NCI-H128 (cell line): ENCODE measurements at regions not wholly inside any gene's neighbourhood (a gene's known extent, or its start where the extent isn't known, plus 50 kb on each side); places are given as distances from the start of the nearest gene placed in this dataset.
"Not testable (repeated sequence)": the region's sequence is repeated elsewhere in the genome, so short reads cannot be mapped to it uniquely, and the experiment has no call there.

Experiments used
- DNase-seq: peaks from one replicate; lab custom pipeline; 2025; ENCODE audit not compliant: unreplicated experiment; lab: John Stamatoyannopoulos, UW

DNA sequence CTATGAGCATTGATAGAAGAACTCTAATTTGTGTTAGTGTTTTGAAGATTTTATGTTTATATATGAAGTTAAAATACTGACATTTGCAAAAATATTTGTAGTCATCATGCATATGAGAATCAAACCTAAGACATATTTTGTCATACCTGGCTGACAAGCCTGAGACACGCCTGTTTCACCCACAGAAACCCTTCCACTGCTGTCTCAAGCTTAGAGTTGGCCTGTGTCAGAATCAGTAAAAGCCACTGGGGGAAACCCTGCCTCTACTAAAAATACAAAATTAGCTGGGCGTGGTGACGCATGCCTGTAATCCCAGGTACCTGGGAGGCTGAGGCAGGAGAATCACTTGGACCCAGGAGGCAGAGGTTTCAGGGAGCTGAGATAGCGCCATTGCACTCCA lies 218.0 kb upstream of the C1QTNF3 start:
- not testable (repeated sequence) for DNase-seq

DNA sequence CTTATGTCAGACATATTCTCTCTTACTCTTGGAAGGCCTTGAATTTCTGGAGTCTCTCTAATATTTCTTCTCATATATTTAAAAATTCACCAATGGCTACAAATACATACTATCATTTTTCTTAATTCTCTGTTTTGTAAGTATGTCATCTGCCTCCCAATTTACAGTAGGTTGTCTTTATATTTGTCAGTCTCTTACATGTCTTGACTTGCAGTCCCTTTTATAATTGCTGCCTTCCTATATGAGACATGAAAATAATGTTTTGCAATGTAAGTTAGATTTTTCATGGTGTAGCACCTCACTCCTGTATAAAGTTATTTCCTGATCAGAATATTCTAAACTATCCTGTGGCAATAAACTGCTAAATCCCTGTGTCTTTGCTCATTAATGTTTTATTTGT lies 223.1 kb upstream of the C1QTNF3 start:
- not testable (repeated sequence) for DNase-seq

DNA sequence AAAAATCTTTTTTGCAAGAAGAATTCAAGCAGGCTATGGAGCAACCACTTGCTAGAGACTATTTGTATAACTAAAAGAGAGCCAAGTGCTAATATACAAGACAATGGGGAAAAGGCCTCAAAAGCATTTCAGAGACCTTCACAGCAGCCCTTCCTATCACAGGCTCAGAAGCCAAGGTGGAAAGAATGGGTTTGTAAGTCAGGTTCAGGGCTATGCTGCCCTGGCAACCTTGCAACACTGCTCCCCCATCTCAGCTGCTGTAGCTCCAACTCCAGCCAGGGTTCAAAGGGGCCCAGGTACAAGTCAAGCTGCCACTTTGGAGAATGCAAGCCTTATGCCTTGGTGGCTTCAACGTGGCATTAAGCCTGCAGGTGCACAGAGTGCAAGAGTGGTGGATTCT lies 253.7 kb upstream of the C1QTNF3 start:
- DNase-seq: not testable (repeated sequence)

DNA sequence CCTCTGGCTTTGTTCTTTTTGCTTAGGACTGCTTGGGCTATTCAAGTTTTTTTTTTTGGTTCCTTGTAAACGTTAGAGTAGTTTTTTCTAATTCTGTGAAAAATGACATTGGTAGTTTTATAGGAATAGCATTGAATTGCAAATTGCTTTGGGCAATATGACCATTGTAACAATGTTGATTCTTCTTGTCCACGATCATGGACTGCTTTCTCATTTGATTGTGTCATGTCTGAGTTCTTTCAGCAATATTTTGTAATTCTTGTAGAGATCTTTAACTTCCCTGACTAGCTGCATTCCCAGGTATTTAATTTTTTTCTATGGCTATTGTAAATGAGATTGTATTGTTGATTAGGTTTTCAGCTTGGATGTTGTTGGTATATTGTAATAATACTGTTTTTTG lies 286.2 kb upstream of the C1QTNF3 start:
- not testable (repeated sequence) for DNase-seq

DNA sequence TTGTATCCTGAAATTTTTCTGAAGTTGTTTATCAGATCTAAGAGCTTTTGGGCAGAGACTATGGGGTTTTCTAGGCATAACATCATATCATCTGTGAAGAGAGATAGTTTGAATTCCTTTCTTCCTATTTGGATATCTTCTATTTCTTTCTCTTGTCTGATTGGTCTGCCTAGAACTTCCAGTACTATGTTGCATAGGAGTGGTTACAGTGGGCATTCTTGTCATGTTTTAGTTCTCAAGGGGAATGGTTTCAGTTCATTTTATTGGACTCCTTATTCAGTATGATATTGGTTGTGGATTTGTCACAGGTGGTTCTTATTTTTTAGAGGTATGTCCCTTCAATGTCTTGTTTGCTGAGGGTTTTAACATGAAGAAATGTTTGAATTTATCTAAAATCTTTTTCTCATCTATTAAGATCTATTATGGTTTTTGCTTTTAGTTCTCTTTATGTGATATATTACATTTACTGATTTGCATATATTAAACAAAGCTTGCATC lies 286.6 kb upstream of the C1QTNF3 start:
- not testable (repeated sequence) for DNase-seq

DNA sequence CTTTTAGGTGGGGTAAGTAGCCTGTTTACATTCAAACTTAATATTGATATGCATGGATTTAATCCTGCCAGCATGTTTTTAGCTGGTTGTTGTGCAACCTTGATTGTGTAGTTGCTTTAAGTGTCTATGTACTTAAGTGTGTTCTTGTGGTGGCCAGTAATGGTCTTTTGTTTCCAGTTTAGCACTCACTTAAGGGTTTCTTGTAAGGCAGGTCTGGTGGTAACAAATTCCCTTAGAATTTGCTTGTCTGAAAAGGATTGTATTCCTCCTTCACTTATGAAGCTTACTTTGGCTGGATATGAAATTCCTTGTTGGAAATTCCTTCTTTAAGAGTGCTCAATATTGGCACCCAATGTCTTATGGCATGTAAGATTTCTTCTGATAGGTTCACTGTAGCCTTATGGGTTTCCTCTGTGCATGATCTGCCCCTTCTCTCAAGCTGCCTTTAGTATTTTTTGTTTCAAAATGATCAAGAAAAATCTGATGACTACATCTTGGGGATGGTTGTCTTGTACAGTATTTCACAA lies 289.0 kb upstream of the C1QTNF3 start:
- DNase-seq: not testable (repeated sequence)

DNA sequence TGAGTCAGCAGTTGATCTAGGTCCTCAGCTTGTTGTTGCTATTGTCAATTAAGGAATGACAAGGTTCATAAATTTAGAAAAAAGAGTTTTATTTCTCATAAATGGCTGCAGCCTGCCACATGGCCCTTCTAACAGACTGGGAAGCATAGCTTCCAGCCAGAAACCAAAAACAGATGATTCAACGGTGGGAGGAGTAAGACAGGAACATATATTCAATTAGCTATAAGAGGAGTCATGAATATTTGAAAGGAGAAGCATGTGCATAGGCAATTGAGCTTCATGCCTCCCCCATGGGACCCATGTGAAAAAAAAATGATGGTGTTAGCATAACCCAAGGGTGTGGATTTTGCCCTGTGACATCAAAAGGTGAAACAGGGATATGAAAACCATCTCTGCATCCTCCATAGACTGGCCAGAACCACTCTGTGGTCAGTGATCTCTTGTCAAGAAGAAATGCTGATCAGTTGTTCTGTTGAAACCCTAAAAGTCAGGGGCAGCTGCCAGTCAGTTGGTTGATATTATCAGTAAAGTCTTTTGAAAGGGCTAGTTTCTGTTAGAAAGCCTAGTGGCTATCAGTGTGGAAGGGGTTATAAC lies 296.5 kb upstream of the C1QTNF3 start:
- DNase-seq: not testable (repeated sequence)

DNA sequence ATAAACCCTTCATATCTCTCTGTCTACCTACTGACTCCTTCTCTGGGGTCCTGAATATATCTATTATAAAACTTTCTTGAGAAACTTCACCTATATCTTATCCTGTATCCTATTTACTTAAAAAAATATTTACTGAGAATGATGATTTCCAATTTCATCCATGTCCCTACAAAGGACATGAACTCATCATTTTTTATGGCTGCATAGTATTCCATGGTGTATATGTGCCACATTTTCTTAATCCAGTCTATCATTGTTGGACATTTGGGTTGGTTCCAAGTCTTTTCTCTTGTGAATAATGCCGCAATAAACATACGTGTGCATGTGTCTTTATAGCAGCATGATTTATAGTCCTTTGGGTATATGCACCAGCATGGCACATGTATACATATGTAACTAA lies 301.7 kb upstream of the RAI14 start:
- not testable (repeated sequence) for DNase-seq

DNA sequence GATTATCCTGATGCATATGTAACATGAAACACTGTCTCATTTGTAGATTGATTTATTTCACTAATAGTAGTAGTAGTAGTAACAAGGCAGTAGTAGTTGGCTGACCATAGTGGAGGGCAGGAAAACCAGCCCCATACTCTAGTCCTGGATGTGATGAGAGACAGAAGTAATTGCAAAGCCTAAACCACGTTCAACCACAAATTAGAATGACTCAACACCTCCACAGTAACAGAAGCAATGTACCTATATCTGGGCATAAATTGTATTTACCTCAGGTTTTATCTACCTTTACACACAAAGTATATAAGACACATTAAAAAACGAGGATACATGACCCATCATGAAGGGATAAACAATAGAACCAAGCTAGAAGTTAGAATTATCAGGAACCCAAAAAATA lies 284.7 kb upstream of the RAI14 start:
- not testable (repeated sequence) for DNase-seq

DNA sequence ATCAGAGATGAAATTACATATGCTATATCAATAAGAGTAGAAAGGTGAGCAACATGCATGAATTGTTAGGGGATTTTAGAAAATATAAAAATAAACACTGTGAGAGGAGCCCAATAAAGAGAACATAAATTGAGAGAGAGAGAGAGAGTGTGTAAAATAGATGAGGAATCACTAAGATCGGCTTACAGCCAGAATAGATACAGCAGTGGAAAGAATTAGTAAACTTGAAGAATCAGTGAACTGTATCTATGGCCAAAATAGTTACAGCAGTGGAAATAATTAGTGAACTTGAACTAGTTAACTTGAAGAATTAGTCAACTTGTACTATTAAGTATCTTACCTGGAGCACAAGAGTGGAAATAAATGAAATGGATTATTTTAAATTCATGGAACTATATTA lies 284.3 kb upstream of the RAI14 start:
- not testable (repeated sequence) for DNase-seq

DNA sequence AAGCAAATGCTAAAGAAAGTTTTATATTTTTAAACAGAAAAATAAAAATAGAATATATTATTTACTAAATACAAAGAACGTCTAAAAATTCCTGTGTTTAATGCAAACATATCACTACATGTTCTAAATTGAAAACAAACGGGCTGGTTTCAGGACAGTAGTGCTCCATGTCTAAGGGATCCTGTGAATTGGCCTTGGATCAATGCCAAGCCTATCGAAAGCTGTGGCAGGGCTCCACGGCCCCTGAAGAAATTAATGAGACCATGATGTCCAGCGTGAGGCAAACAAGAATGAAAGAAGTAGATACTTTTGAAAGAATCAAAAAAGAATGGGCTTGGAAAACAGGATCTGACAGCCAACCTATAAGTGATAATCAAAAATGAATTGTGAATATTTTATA lies 283.4 kb upstream of the RAI14 start:
- not testable (repeated sequence) for DNase-seq

DNA sequence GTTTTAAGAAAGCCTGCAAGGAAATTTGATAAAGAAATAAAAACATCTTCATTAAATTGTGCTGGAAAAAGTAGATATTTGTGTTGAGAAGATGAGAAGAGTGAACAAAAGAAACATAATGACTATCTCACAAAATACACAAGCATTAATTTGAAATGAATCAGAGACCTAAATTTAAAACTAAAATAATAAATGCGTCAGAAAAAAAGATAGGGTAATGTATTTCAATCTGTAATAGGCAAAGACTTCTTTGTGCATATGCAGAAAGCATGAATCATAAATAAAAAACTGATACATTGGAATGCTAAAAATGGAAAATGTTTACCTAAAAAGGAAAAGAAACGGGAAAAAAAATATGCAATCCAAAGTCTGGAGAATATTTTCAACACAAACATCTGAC lies 278.5 kb upstream of the RAI14 start:
- not testable (repeated sequence) for DNase-seq

DNA sequence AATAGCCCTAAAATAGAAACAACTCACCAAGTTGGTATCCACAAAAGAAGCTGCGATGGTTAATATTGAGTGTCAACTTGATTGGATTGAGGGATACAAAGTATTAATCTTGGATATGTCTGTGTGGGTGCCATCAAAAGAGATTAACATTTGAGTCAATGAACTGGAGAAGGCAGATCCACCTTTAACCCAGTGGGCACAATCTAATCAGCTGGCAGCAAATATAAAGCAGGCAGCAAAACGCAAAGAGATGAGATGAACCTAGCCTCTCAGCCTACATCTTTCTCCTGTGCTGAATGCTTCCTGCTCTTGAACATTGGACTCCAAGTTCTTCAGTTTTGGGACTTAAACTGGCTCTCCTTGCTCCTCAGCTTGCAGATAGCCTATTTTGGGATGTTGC lies 277.6 kb upstream of the RAI14 start:
- not testable (repeated sequence) for DNase-seq

DNA sequence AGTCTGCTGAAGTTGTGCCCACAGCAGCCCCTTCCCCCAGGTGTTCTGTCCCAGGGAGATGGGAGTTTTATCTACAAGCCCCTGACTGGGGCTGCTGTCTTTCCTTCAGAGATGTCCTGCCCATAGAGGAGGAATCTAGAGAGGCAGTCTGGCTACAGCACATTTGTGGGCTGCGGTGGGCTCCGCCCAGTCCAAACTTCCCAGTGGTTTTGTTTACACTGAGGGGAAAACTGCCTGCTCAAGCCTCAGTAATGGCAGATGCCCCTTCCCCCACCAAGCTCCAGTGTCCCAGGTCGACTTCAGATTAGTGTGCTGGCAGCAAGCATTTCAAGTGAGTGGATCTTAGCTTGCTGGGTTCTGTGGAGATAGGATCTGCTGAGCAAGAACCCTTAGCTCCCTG lies 267.4 kb upstream of the RAI14 start:
- DNase-seq: not testable (repeated sequence)

DNA sequence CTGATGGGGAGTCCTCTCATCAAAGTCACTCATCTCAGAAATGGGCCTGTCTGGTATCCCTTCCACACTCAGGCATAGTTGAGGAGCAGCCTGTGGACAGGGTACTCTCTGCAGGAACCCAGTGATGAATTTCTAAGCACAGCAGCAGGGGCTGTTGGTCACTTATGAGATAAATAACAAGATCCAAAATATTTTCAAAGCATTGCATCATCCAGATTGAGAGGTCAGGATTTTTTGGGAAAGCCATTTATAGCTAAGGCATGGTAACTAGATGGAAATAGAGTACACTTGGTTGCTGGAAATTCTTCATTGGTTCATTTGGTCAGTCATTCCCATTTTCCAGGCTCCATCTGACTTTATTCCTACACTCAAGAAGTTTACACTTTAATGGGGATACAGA lies 246.8 kb upstream of the RAI14 start:
- DNase-seq: no peak

DNA sequence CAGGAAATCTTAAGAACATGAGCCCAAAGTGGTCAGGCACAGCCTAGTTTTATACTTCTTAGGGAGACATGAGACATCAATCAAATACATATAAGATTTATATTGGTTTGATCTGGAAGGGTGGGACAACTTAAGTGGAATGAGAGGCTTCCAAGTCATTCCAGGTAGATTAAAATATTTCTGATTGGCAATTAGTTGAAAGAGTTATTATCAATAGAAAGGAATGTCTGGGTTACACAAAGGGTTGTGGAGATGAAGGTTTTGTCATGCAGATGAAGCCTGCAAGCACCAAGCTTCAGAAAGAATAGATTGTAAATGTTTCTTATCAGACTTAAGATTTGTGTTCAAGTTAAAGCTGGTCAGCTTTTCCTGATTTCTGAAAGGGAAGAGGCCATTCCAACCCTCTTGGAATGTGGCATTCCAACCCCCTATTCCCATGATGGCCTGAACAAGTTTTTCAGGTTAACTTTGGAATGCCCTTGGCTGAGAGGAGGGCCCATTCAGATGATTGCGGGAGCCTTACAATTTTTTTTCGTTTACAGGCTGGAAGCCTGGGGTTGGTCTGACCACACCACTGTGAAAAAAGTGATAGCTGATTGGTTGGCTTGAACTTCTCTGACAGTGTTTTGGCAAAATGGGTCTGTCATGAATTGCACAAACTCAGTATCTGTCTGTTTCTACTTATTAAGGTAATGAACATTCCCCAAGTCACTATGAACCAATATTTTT lies 245.6 kb upstream of the RAI14 start:
- no peak for DNase-seq

DNA sequence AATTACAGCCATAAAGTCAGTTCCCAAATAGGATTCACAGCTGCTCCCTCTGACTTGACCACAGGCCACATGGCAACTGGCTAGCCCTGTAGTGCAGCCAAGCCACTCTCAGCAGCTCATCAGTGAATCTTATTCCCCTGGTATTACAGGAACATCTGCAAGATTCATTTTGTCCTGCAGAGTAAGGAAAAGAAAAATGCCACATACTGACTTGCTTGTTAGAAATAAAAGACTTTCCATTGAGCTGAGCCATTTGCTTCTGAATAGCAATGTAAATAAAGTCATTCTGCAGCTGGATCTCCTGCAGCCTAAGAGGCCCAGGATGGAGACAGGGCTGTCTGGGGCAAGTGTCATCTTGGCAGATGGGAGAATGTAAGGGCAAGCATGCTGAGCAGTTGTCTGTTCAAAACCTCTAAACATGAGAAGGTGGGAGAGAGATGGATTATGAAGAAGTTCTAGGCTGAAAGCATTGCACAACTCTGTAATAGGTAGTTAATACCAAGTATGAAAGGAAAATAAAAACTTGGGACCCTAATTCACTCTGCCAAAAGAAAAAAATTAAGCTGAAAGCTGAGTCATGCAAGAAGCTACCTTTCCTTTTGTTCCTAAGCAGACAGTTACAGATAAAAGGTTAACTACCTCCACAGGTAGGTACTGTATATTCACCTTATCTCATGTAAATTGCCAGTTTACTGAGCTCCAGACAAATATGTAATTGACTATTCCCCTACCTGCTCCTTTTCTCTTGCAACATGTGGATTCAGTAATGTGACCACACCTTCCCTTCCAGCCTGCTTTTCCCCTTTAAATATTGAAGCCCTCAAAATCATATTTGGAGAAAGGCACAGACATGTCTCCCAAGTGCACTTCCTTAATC lies 244.4 kb upstream of the RAI14 start:
- DNase-seq: no peak

DNA sequence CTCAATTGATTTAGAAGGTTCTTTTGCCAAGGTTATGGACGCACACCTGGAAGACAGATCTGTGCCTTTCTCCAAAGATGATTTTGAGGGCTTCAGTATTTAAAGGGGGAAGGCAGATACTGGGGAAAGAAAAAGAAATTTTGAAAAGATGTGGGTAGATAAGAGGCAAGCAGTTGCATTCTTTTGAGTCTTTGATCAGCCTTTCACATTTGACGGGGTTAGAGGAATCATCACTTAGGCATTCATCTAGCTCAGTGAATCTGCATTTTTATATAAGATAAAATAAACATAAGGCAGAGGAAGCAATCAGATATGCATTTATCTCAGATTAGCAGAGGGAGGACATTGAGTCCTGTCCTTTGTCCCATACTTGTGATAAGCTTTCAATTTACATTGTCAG lies 243.4 kb upstream of the RAI14 start:
- DNase-seq: no peak

DNA sequence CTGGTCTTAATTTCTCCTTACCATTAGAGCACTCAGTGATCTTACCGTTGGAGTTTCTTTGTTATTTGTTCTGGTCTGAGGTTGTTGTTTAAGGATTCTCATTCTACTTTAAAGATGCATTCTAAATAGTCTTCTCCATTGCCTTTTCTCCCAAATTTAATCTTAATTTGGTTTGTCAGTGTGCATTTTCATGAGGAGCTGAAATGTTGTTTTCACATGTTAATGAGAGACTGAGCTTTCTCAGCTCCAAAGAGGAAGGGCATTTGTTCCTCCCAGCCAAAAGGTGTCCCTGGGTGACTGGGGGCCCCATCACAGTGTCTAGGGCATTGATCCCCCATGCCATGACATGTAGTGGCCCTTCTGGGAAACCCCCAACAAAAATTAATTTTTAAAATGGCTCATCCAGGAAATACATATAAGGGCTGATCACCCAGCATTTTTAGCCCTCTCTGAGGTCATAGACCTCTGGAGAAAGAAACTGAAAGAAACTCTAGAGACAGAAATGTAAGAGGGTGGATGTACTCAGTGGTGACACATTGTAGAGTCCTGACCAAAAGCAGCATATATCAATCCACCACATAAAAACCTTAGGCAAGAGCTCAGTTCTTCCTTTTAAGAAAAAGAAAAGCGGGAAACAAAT lies 240.4 kb upstream of the RAI14 start:
- DNase-seq: no peak

DNA sequence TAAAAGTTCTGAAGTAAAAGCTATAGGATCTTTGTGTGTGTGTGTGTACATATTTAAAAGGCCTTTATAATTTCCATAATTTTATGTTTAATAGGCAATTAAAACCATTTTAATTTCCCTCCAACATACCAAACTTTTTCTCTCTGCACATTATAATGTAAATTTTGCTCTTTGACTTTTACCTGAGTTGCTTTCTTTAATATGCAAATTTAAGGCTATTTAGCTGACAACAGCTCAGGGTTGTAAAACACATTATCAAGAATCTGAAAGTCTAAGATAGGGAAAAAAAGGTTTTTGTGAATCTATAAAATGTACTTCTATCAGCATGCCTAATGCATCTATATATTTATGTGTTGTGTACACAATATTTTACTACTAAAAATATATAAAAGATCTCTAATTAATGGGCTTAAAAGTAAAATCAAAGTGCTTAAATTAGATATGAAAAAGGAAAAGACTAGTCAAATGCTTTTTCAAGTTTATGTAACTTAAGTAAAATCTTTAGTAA lies 239.6 kb upstream of the RAI14 start:
- no peak for DNase-seq

DNA sequence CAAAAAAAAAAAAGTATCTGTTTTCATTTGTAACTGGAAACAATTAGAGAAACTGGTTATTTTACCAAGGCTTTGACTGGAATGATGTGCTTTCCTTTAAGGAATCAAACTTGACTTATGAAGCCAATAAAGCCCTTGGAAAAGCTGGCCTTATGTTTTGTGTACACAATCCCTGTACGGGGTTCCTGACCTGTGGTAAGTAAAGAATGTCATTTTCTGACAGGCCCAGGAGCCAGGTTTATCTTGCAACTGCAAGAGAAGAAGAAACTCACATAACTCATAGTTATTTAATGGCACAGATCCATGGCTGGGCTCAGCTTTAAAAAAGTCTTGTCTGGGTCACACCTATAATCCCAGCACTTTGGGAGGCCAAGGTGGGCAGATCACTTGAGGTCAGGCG lies 235.9 kb upstream of the RAI14 start:
- not testable (repeated sequence) for DNase-seq
